Ovary (tissue), 7 donors: ENCODE measurements at regions not wholly inside any gene's neighbourhood (a gene's known extent, or its start where the extent isn't known, plus 50 kb on each side); places are given as distances from the start of the nearest gene placed in this dataset.

Experiments
- DNase-seq, 5 donors: peaks; one replicate each; pipeline ENCODE4 v3.0.0-alpha.2; 2019 to 2020
- H3K27ac ChIP-seq, 2 donors: fragments of 200-600 bp; one replicate each; pipeline versions ENCODE4 v1.5.1 to v1.8.0; 2019 to 2022
- H3K27me3 ChIP-seq: fragments of 200-600 bp; one replicate; pipeline ENCODE4 v1.8.0; 2022
- H3K36me3 ChIP-seq: fragments of 200-600 bp; sonication (generic); one replicate; pipeline ENCODE4 v1.5.1; 2019
- H3K4me1 ChIP-seq: one replicate; pipeline ENCODE4 v1.8.1; 2013; ENCODE audit warnings: mild to moderate bottlenecking, moderate library complexity; ENCODE audit not compliant: insufficient read depth
- H3K4me3 ChIP-seq: fragments of 200-600 bp; sonication (generic); one replicate; pipeline ENCODE4 v1.5.1; 2017
- H3K9me3 ChIP-seq, 2 donors: fragments of 200-600 bp in 1 of 2; sonication (generic) in 1 of 2; one replicate each; pipeline versions ENCODE4 v1.5.1 to v1.8.1; 2013 to 2019; ENCODE audit warnings: mild to moderate bottlenecking in 1 of 2, moderate library complexity in 1 of 2
- EP300 ChIP-seq: sonication (generic); formaldehyde crosslinking; IDR thresholded peaks from one replicate; pipeline ENCODE4 v1.6.1; 2017; ENCODE audit warnings: antibody characterized with exemption
- POLR2A ChIP-seq: fragments of 450-650 bp; IDR thresholded peaks from one replicate; pipeline ENCODE4 v1.6.1; 2017; ENCODE audit warnings: antibody characterized with exemption, mild to moderate bottlenecking, moderate library complexity
- WGBS, 3 donors: extraction: QIAGEN DNeasy Blood & Tissue Kit in 1 of 3; methylation state at CpG; one replicate each; pipeline versions ENCODE4 v1.1.5 to v1.1.7; 2013 to 2017; 5-methylcytosine and 5-hydroxymethylcytosine counted together
- intact Hi-C, 4 donors: fragments of 100-400 bp; cut with DNase I; formaldehyde crosslinking; loops; one replicate each; pipeline versions ENCODE4 v1.11.0 to v1.15.1; 2022 to 2023
- TF ChIP-seq, protein P1 (sequence below), 3 donors: fragments of 450-650 bp in 2 of 3; fragments of 200-600 bp in 1 of 3; IDR thresholded peaks; one replicate each; pipeline versions ENCODE4 v1.5.1 to v1.8.0; 2016 to 2022; ENCODE audit warnings: antibody characterized with exemption in 3 of 3, mild to moderate bottlenecking in 1 of 3
- donor health status: DM: no; HTN: no; CAD: no; lungs with moderate emphysema.
- donor health status: DM: no; HTN: no; CAD: no.
- donor health status: Bipolar disorder and iron deficiency.
- donor health status: DM: no; HTN: no; CAD: no.
- donor health status: DM: yes; HTN: yes; CAD: no.

DNA sequence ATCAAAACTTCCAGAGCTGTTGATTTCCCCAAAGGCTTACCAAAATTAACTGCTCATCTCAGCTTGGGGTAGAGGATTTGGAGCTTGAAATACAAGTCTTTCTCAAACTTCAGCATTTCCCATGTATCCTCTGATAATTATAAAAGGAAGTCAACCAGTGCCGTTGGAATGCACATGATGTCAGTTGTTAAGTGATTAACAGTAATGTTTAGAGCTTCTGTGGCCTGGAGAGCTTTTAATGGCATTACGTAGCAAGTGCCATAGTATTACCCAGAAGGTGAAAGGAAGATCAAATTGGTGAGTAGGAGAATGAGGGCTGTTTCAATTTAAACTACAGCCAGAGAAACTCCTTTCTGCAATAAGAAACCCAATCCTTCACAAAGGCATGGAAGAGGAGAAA is 62.5 kb upstream of the PTPRR start:
- DNase-seq = no peak
- Histone ChIP-seq H3K4me3 (no peak overlapping the region), H3K9me3 (no peaks in the 10 kb centered on the region), H3K27ac (no peak overlapping the region), H3K4me1 (no peaks in the 10 kb centered on the region), H3K27me3 (no peaks in the 10 kb centered on the region), H3K36me3 (no peaks in the 10 kb centered on the region)
- intact Hi-C loops = no loop called here
- no peak for TF ChIP-seq EP300
- TF ChIP-seq, protein P1, sequence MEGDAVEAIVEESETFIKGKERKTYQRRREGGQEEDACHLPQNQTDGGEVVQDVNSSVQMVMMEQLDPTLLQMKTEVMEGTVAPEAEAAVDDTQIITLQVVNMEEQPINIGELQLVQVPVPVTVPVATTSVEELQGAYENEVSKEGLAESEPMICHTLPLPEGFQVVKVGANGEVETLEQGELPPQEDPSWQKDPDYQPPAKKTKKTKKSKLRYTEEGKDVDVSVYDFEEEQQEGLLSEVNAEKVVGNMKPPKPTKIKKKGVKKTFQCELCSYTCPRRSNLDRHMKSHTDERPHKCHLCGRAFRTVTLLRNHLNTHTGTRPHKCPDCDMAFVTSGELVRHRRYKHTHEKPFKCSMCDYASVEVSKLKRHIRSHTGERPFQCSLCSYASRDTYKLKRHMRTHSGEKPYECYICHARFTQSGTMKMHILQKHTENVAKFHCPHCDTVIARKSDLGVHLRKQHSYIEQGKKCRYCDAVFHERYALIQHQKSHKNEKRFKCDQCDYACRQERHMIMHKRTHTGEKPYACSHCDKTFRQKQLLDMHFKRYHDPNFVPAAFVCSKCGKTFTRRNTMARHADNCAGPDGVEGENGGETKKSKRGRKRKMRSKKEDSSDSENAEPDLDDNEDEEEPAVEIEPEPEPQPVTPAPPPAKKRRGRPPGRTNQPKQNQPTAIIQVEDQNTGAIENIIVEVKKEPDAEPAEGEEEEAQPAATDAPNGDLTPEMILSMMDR (IDR thresholded peaks at IDR 0.05) = no peak
- no peak for TF ChIP-seq POLR2A
- 42 to 61% (median 55%) methylated on average over 2 of the region's 2 CpGs for WGBS, 3 donors

DNA sequence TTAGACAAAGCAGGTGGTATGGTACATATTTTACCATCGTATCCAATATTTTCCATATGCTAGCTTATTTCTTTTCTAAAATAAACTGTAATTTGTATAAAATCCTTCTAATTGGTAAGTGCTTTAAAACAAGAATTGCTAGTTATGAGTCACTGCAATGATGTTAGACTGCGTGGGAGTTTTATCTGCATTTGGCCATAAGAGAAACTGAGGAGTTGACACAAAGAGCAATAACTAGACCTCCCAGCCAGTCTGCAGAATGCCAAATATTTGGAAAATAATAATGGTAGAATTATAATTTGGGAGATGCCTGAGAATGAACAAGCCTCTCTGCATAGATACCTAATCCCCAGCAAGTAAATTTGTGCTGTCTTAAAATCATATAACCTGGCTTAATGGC is 61.7 kb upstream of the PTPRR start:
- H3K4me3 ChIP-seq = no peak overlapping the region
- TF ChIP-seq EP300 = no peak
- no peak for TF ChIP-seq POLR2A
- TF ChIP-seq, protein P1 (IDR thresholded peaks at IDR 0.05) = no peak
- no peaks in the 10 kb centered on the region for H3K4me1 ChIP-seq
- H3K27ac ChIP-seq = no peak overlapping the region
- H3K9me3 ChIP-seq = no peaks in the 10 kb centered on the region
- 14 to 24% (median 16%) methylated on average over 2 of the region's 2 CpGs for WGBS, 3 donors
- no peaks in the 10 kb centered on the region for H3K27me3 ChIP-seq
- DNase-seq = no peak
- intact Hi-C loops = no loop called here
- H3K36me3 ChIP-seq = no peaks in the 10 kb centered on the region

DNA sequence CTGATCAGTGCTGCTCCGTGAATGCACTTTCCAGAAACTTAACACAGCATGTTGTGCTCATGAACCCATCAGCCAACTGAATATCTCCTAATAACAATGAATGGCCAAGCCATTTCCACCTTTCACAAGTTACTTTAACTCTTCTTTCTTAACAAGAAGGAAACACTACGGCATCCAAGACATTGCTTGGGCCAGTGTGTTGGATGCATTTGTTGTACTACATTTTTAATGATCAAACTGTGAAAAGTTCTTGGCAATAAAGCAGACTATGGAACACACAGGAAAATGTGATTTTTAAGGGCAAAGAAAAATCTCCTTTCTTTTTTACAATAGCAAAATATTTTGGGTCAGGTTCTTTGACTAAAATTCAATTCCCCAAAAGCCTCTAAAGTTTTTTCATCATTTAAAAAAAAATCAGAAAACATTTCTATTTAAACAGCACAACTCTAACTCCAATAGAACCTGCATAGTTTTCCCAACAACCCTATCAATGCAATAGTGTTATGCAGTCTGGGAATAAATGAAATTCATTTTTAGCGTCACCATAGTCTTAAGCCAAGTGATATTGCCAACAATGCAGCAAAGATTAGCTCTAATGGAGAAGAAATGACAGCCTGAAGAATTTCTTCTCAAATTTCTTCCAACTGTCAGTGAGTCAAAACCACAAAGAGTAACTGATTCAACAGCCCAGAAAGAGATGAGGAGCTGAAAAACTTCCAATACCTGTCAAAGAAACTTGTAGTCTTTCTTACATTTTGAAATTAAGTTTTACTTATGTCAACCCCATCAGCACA is 50.7 kb upstream of the PTPRR start:
- no peaks in the 10 kb centered on the region for H3K36me3 ChIP-seq
- no peaks in the 10 kb centered on the region for H3K27me3 ChIP-seq
- intact Hi-C loops = no loop called here
- no peaks in the 10 kb centered on the region for H3K4me1 ChIP-seq
- H3K27ac ChIP-seq = no peak overlapping the region
- no peak for DNase-seq
- TF ChIP-seq EP300 (no peak), POLR2A (no peak)
- TF ChIP-seq, protein P1 (IDR thresholded peaks at IDR 0.05) = no peak
- 54 to 68% (median 64%) methylated on average over 3 of the region's 3 CpGs for WGBS, 3 donors
- no peak overlapping the region for H3K4me3 ChIP-seq
- H3K9me3 ChIP-seq = no peaks in the 10 kb centered on the region
